SK-N-SH (cell line): ENCODE measurements at regions not wholly inside any gene's neighbourhood (a gene's known extent, or its start where the extent isn't known, plus 50 kb on each side); places are given as distances from the start of the nearest gene placed in this dataset.

ENCODE experiments used
- CTCF ChIA-PET: fragments of 300-600, 350-600 bp; formaldehyde crosslinking; extraction: SDS; loops from one replicate; lab custom pipeline; 2021; lab: Yijun Ruan, JAX
- POLR2A ChIA-PET: fragments of 350-600 bp; sonication (Branson Sonifier 250); formaldehyde crosslinking; extraction: SDS; loops from one replicate; lab custom pipeline; 2020; ENCODE audit warnings: antibody characterized with exemption, inconsistent platforms; lab: Yijun Ruan, JAX
- DNase-seq: peaks from one replicate; pipeline ENCODE4 v3.0.0; 2012
- H2AFZ ChIP-seq: fragments of 200-600 bp; sonication (generic); 2 replicates; pipeline ENCODE4 v1.8.1; 2016; ENCODE audit warnings: antibody characterized with exemption, mild to moderate bottlenecking, low read depth
- H3F3A ChIP-seq: fragments of 200-600 bp; sonication (generic); replicated peaks from 2 replicates; pipeline ENCODE3; 2016; ENCODE audit warnings: antibody characterized with exemption, mild to moderate bottlenecking; ENCODE audit not compliant: insufficient read depth
- H3K27ac ChIP-seq, 2 experiments: fragments of 200-500 bp in 1 of 2; fragments of 200-600 bp in 1 of 2; sonication (Bioruptor generic) in 1 of 2; sonication (generic), shearing (Covaris generic) in 1 of 2; 2 replicates each; pipeline versions ENCODE4 v1.5.1 to v1.6.1; 2014 to 2016; ENCODE audit warnings: low read depth in 2 of 2, inconsistent platforms in 1 of 2, low read length in 1 of 2, mild to moderate bottlenecking in 1 of 2, mixed read lengths in 1 of 2
- H3K27me3 ChIP-seq: fragments of 200-600 bp; sonication (generic), shearing (Covaris generic); 2 replicates; pipeline ENCODE4 v1.6.1; 2016; ENCODE audit warnings: mixed run types; ENCODE audit not compliant: insufficient read depth
- H3K36me3 ChIP-seq, 2 experiments: fragments of 200-500 bp in 1 of 2; fragments of 200-600 bp in 1 of 2; sonication (Bioruptor generic) in 1 of 2; sonication (generic) in 1 of 2; replicated peaks in 1 of 2; 2 replicates each; pipeline versions ENCODE3 to v1.5.1; 2014 to 2016; ENCODE audit warnings: low read length in 1 of 2, mild to moderate bottlenecking in 1 of 2; ENCODE audit not compliant: insufficient read depth in 2 of 2, control insufficient read depth in 1 of 2
- H3K4me1 ChIP-seq, 2 experiments: fragments of 200-500 bp in 1 of 2; fragments of 200-600 bp in 1 of 2; sonication (Bioruptor generic) in 1 of 2; sonication (generic), shearing (Covaris generic) in 1 of 2; 2 replicates each; pipeline versions ENCODE4 v1.5.1 to v1.6.1; 2014 to 2016; ENCODE audit warnings: low read depth in 1 of 2, low read length in 1 of 2, mixed run types in 1 of 2; ENCODE audit not compliant: insufficient read depth in 2 of 2, control insufficient read depth in 1 of 2
- H3K4me2 ChIP-seq: fragments of 200-600 bp; sonication (generic), shearing (Covaris generic); 2 replicates; pipeline ENCODE4 v1.6.1; 2017; ENCODE audit warnings: mixed run types
- H3K4me3 ChIP-seq, 2 experiments: fragments of 200-500 bp in 1 of 2; fragments of 200-600 bp in 1 of 2; sonication (Bioruptor generic) in 1 of 2; sonication (generic), shearing (Covaris generic) in 1 of 2; 2 replicates each; pipeline versions ENCODE4 v1.5.1 to v1.8.1; 2014 to 2016; ENCODE audit warnings: low read depth in 2 of 2, inconsistent platforms in 1 of 2, low read length in 1 of 2, mild to moderate bottlenecking in 1 of 2, mixed read lengths in 1 of 2, moderate library complexity in 1 of 2
- H3K79me2 ChIP-seq: fragments of 200-600 bp; sonication (generic); 2 replicates; pipeline ENCODE4 v1.8.1; 2017; ENCODE audit warnings: mild to moderate bottlenecking; ENCODE audit not compliant: insufficient read depth
- H3K9ac ChIP-seq: fragments of 200-600 bp; sonication (generic); 2 replicates; pipeline ENCODE4 v1.6.1; 2017; ENCODE audit warnings: mixed run types
- H3K9me2 ChIP-seq: fragments of 200-600 bp; sonication (generic); 2 replicates; pipeline ENCODE4 v1.6.1; 2017; ENCODE audit warnings: mixed run types
- H3K9me3 ChIP-seq: fragments of 200-600 bp; sonication (generic); 2 replicates; pipeline ENCODE4 v1.6.1; 2017; ENCODE audit warnings: mixed run types, mild to moderate bottlenecking, moderate library complexity
- H4K20me1 ChIP-seq: fragments of 200-600 bp; sonication (generic); 2 replicates; pipeline ENCODE4 v1.6.1; 2017; ENCODE audit warnings: mild to moderate bottlenecking, mixed run types; ENCODE audit not compliant: insufficient read depth
- CHD2 ChIP-seq: fragments of 150-350 bp; IDR thresholded peaks from 2 replicates; pipeline ENCODE4 v1.6.1; 2018; ENCODE audit warnings: low read length; ENCODE audit not compliant: partially characterized antibody
- ELF1 ChIP-seq: IDR thresholded peaks from 2 replicates; pipeline ENCODE4 v1.4.0; 2012
- EZH2phosphoT487 ChIP-seq: fragments of 200-600 bp; sonication (generic); IDR thresholded peaks from 2 replicates; pipeline ENCODE4 v1.6.1; 2017; ENCODE audit warnings: low read depth, mixed run types, mild to moderate bottlenecking, antibody characterized with exemption, moderate library complexity, borderline replicate concordance
- FOXM1 ChIP-seq: IDR thresholded peaks from 2 replicates; pipeline ENCODE4 v1.4.0; 2012; ENCODE audit warnings: low read depth, mild to moderate bottlenecking
- GATA2 ChIP-seq: sonication (generic); formaldehyde crosslinking; IDR thresholded peaks from 2 replicates; pipeline ENCODE4 v1.5.0; 2020; ENCODE audit warnings: mild to moderate bottlenecking, missing genetic modification reagents
- MAX ChIP-seq: IDR thresholded peaks from 2 replicates; pipeline ENCODE4 v1.4.0; 2012; ENCODE audit warnings: low read depth
- MEF2A ChIP-seq: IDR thresholded peaks from 2 replicates; pipeline ENCODE4 v1.4.0; 2012; ENCODE audit warnings: low read depth, borderline replicate concordance
- PBX3 ChIP-seq: IDR thresholded peaks from 2 replicates; pipeline ENCODE4; 2012
- POLR2AphosphoS5 ChIP-seq: IDR thresholded peaks from 2 replicates; pipeline ENCODE4 v1.6.1; 2012; ENCODE audit warnings: low read depth, low read length
- RCOR1 ChIP-seq: fragments of 150-350 bp; IDR thresholded peaks from 2 replicates; pipeline ENCODE4 v1.6.1; 2017; ENCODE audit warnings: antibody characterized with exemption, low read length
- RFX5 ChIP-seq: IDR thresholded peaks from 2 replicates; pipeline ENCODE4 v1.6.1; 2012; ENCODE audit warnings: mild to moderate bottlenecking, improper control_type of control experiment, low read length
- SIN3A ChIP-seq: IDR thresholded peaks from 2 replicates; pipeline ENCODE4 v1.6.1; 2012; ENCODE audit warnings: low read depth, mild to moderate bottlenecking, low read length, moderate library complexity, borderline replicate concordance
- SMC3 ChIP-seq: IDR thresholded peaks from 2 replicates; pipeline ENCODE4 v1.6.1; 2012; ENCODE audit warnings: low read depth, low read length, improper control_type of control experiment
- TCF12 ChIP-seq: IDR thresholded peaks from 2 replicates; pipeline ENCODE4 v1.4.0; 2012
- YY1 ChIP-seq: IDR thresholded peaks from 2 replicates; pipeline ENCODE4 v1.4.0; 2012; ENCODE audit warnings: low read depth, mild to moderate bottlenecking
- ZBTB33 ChIP-seq: IDR thresholded peaks from 2 replicates; pipeline ENCODE4 v1.4.0; 2012; ENCODE audit warnings: low read depth, borderline replicate concordance
- WGBS: methylation state at CpG from one replicate; pipeline ENCODE4 v1.1.6; 2017; ENCODE audit warnings: low lambda C conversion rate; 5-methylcytosine and 5-hydroxymethylcytosine counted together
- TF ChIP-seq, protein P1 (sequence below): fragments of 150-350 bp; IDR thresholded peaks from 2 replicates; pipeline ENCODE4 v1.6.1; 2017; ENCODE audit warnings: antibody characterized with exemption, low read length, low read depth, borderline replicate concordance
- TF ChIP-seq, protein P2 (sequence below): IDR thresholded peaks from 2 replicates; pipeline ENCODE4 v1.6.1; 2012; ENCODE audit warnings: mild to moderate bottlenecking, low read depth, low read length, moderate library complexity

DNA sequence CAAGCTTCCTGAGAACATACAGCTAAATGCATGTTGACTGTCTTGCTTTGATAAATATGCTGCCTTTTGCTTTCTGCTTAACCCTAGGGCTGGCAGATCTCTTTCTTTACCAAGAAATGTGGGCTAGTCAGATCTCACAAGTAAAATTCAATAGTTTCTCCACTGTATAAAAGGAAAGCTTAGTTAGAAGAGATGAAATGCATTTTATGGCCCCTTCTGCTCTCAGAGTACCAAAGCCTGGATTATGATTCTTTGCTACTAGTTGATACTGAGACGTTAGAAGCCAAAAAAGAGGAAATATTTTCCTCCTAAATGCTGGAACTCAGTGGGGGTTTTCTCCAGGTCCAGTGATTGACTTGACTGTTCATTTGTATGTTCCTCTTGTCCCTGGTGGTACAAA lies 552.7 kb downstream of the SNAPC1 start:
- Histone ChIP-seq H3K4me1 (no peaks in the 10 kb centered on the region), H3K4me3 (no peak overlapping the region), H2AFZ (no peak overlapping the region), H3F3A (no peaks in the 10 kb centered on the region), H3K9ac (no peak overlapping the region), H3K9me3 (no peaks in the 10 kb centered on the region), H3K27me3 (no peaks in the 10 kb centered on the region), H3K4me2 (no peak overlapping the region), H3K27ac (no peak overlapping the region), H3K9me2 (no peaks in the 10 kb centered on the region), H4K20me1 (no peaks in the 10 kb centered on the region), H3K36me3 (no peaks in the 10 kb centered on the region), H3K79me2 (no peaks in the 10 kb centered on the region)
- ChIA-PET CTCF (interaction anchor here (1.3 kb wide), 1 partner anchor 464 kb away, joined by 4 read pairs; no protein-coding TSS in a partner anchor), POLR2A (no interaction called here)
- 0% methylated on average over 1 of the region's 1 CpG for WGBS
- DNase-seq, result no peak
- TF ChIP-seq EZH2phosphoT487, result no peak
- TF ChIP-seq YY1, result no peak
- no peak for TF ChIP-seq POLR2AphosphoS5
- TF ChIP-seq ELF1, result no peak
- no peak for TF ChIP-seq MEF2A
- no peak for TF ChIP-seq PBX3
- no peak for TF ChIP-seq CHD2
- TF ChIP-seq SMC3, result no peak
- no peak for TF ChIP-seq MAX
- TF ChIP-seq FOXM1, result no peak
- no peak for TF ChIP-seq ZBTB33
- no peak for TF ChIP-seq RCOR1
- no peak for TF ChIP-seq TCF12
- TF ChIP-seq SIN3A, result no peak

- no peak overlapping the region for H3K9ac ChIP-seq
- H3F3A ChIP-seq, result no peaks in the 10 kb centered on the region
- no peak overlapping the region for H3K4me3 ChIP-seq
- H3K79me2 ChIP-seq, result no peaks in the 10 kb centered on the region
- no peak overlapping the region for H3K4me2 ChIP-seq
- no peaks in the 10 kb centered on the region for H3K27me3 ChIP-seq
- no peak for TF ChIP-seq RFX5
- TF ChIP-seq CHD2, result no peak
- no peak for TF ChIP-seq GATA2 (CRISPR knock-in tag)
- TF ChIP-seq SMC3, result no peak
- TF ChIP-seq, protein P1, sequence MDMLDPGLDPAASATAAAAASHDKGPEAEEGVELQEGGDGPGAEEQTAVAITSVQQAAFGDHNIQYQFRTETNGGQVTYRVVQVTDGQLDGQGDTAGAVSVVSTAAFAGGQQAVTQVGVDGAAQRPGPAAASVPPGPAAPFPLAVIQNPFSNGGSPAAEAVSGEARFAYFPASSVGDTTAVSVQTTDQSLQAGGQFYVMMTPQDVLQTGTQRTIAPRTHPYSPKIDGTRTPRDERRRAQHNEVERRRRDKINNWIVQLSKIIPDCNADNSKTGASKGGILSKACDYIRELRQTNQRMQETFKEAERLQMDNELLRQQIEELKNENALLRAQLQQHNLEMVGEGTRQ, result no peak
- TF ChIP-seq, protein P2, sequence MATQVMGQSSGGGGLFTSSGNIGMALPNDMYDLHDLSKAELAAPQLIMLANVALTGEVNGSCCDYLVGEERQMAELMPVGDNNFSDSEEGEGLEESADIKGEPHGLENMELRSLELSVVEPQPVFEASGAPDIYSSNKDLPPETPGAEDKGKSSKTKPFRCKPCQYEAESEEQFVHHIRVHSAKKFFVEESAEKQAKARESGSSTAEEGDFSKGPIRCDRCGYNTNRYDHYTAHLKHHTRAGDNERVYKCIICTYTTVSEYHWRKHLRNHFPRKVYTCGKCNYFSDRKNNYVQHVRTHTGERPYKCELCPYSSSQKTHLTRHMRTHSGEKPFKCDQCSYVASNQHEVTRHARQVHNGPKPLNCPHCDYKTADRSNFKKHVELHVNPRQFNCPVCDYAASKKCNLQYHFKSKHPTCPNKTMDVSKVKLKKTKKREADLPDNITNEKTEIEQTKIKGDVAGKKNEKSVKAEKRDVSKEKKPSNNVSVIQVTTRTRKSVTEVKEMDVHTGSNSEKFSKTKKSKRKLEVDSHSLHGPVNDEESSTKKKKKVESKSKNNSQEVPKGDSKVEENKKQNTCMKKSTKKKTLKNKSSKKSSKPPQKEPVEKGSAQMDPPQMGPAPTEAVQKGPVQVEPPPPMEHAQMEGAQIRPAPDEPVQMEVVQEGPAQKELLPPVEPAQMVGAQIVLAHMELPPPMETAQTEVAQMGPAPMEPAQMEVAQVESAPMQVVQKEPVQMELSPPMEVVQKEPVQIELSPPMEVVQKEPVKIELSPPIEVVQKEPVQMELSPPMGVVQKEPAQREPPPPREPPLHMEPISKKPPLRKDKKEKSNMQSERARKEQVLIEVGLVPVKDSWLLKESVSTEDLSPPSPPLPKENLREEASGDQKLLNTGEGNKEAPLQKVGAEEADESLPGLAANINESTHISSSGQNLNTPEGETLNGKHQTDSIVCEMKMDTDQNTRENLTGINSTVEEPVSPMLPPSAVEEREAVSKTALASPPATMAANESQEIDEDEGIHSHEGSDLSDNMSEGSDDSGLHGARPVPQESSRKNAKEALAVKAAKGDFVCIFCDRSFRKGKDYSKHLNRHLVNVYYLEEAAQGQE, result no peak
- 8% methylated on average over 2 of the region's 2 CpGs for WGBS
- H3K4me1 ChIP-seq, result no peaks in the 10 kb centered on the region
- H2AFZ ChIP-seq, result no peak overlapping the region
- DNase-seq, result no peak
- ChIA-PET POLR2A (no interaction called here), CTCF (interaction anchor here (0.6 kb wide), 1 partner anchor 19 kb away, joined by 3 read pairs; no protein-coding TSS in a partner anchor)
- H3K9me2 ChIP-seq, result no peaks in the 10 kb centered on the region
- H3K9me3 ChIP-seq, result no peaks in the 10 kb centered on the region
- H4K20me1 ChIP-seq, result no peaks in the 10 kb centered on the region
- H3K36me3 ChIP-seq, result no peaks in the 10 kb centered on the region
- H3K27ac ChIP-seq, result no peak overlapping the region
These were observed 553.4 kb downstream of the SNAPC1 start for GRCh38 chr14:62315631-62316030.
